Erythroblast (primary cell): ENCODE measurements at regions not wholly inside any gene's neighbourhood (a gene's known extent, or its start where the extent isn't known, plus 50 kb on each side); places are given as distances from the start of the nearest gene placed in this dataset.

Experiments used
- DNase-seq, 2 experiments: peaks; one replicate each; lab custom pipeline; 2025; lab: John Stamatoyannopoulos, UW
- GATA1 ChIP-seq: IDR thresholded peaks from 2 replicates; pipeline ENCODE4 v1.6.1; 2011; ENCODE audit warnings: low read depth, mild to moderate bottlenecking, control low read depth, low read length, moderate library complexity
- POLR2A ChIP-seq: IDR thresholded peaks from 2 replicates; pipeline ENCODE4 v1.6.1; 2011; ENCODE audit warnings: mild to moderate bottlenecking, low read length

- no peak for TF ChIP-seq GATA1
- no peak for DNase-seq
Observed at GRCh38 chr3:124235446-124235845, 243.5 kb upstream of the ROPN1 start.

GRCh38 chr3:124243177-124243859 is 251.4 kb upstream of the ROPN1 start:
- DNase-seq, result no peak
- TF ChIP-seq GATA1 (no peak), POLR2A (no peak)

- TF ChIP-seq GATA1 (no peak), POLR2A (no peak)
Observed at GRCh38 chr3:124246376-124246775, 254.5 kb upstream of the ROPN1 start.

GRCh38 chr3:124246949-124247348 is 255.0 kb upstream of the ROPN1 start:
- TF ChIP-seq POLR2A (no peak), GATA1 (no peak)
- peak in 1 of 2 experiments; percentile 23 for DNase-seq

More at GRCh38 chr3:124246376-124246775, 254.5 kb upstream of the ROPN1 start:
- DNase-seq, result no peak

- no peak for DNase-seq
- TF ChIP-seq GATA1, result no peak
- TF ChIP-seq POLR2A, result no peak
Observed at GRCh38 chr3:124248471-124249028, 256.6 kb upstream of the ROPN1 start.

GRCh38 chr3:124249038-124249437 is 257.1 kb upstream of the ROPN1 start:
- DNase-seq, result no peak
- TF ChIP-seq GATA1 (no peak), POLR2A (no peak)

- TF ChIP-seq POLR2A (no peak), GATA1 (no peak)
- DNase-seq, result no peak
Observed at GRCh38 chr3:124250053-124250452, 258.1 kb upstream of the ROPN1 start.

GRCh38 chr3:124256156-124256555 is 264.2 kb upstream of the ROPN1 start:
- TF ChIP-seq GATA1 (no peak), POLR2A (no peak)
- no peak for DNase-seq

- TF ChIP-seq GATA1, result no peak
- no peak for TF ChIP-seq POLR2A
- DNase-seq, result no peak
Observed at GRCh38 chr3:124256599-124256998, 264.7 kb upstream of the ROPN1 start.

GRCh38 chr3:124257336-124257864 is 265.5 kb upstream of the ROPN1 start:
- no peak for DNase-seq
- TF ChIP-seq POLR2A, result no peak
- no peak for TF ChIP-seq GATA1

- TF ChIP-seq POLR2A (no peak), GATA1 (no peak)
- DNase-seq, result no peak
Observed at GRCh38 chr3:124258057-124258500, 266.2 kb upstream of the ROPN1 start.

- peak in 1 of 2 experiments; percentile 1 for DNase-seq
Observed at GRCh38 chr3:124260206-124260915, 268.4 kb upstream of the ROPN1 start.

GRCh38 chr3:124261306-124261705 is 269.4 kb upstream of the ROPN1 start:
- TF ChIP-seq POLR2A (no peak), GATA1 (no peak)
- no peak for DNase-seq

More at GRCh38 chr3:124260206-124260915, 268.4 kb upstream of the ROPN1 start:
- no peak for TF ChIP-seq GATA1
- no peak for TF ChIP-seq POLR2A

- DNase-seq, result peak; percentile 10 to 52
- TF ChIP-seq POLR2A (no peak), GATA1 (no peak)
Observed at GRCh38 chr3:124263168-124263567, 271.2 kb upstream of the ROPN1 start.

- DNase-seq, result no peak
- TF ChIP-seq GATA1, result no peak
- TF ChIP-seq POLR2A, result no peak
Observed at GRCh38 chr3:124264346-124264745, 272.4 kb upstream of the ROPN1 start.
